HL-60 (cell line): ENCODE measurements at regions not wholly inside any gene's neighbourhood (a gene's known extent, or its start where the extent isn't known, plus 50 kb on each side); places are given as distances from the start of the nearest gene placed in this dataset.

Experiments used
- DNase-seq, 2 experiments: peaks; one replicate each; pipeline ENCODE4 v3.0.0-alpha.2; 2010 to 2020; ENCODE audit warnings: low read depth in 1 of 2, low spot score in 1 of 2
- H3K27ac ChIP-seq: fragments of 250-450 bp; sonication (Bioruptor Pico); replicated peaks from 2 replicates; pipeline ENCODE4 v1.5.1; 2020; ENCODE audit warnings: mild to moderate bottlenecking, moderate library complexity
- H3K27me3 ChIP-seq: fragments of 250-450 bp; sonication (Bioruptor Pico); 2 replicates; pipeline ENCODE4 v1.5.1; 2021; ENCODE audit warnings: mild to moderate bottlenecking, moderate library complexity; ENCODE audit not compliant: insufficient read depth, poor library complexity, severe bottlenecking
- H3K4me3 ChIP-seq: replicated peaks from 2 replicates; pipeline ENCODE4 v1.5.1; 2011; ENCODE audit warnings: mild to moderate bottlenecking, control low read depth, low read length; ENCODE audit not compliant: insufficient read depth
- CTCF ChIP-seq: IDR thresholded peaks from one replicate; pipeline ENCODE4 v1.5.1; 2011; ENCODE audit warnings: low read length, control low read depth, inconsistent platforms; ENCODE audit not compliant: insufficient read depth
- GABPA ChIP-seq: IDR thresholded peaks from 2 replicates; pipeline ENCODE4 v1.6.1; 2012; ENCODE audit warnings: low read depth
- POLR2AphosphoS5 ChIP-seq: IDR thresholded peaks from 2 replicates; pipeline ENCODE4 v1.6.1; 2012; ENCODE audit warnings: low read depth
- REST ChIP-seq: IDR thresholded peaks from 2 replicates; pipeline ENCODE4 v1.6.1; 2012; ENCODE audit warnings: low read depth; ENCODE audit not compliant: insufficient replicate concordance
- SPI1 ChIP-seq: IDR thresholded peaks from 2 replicates; pipeline ENCODE4 v1.6.1; 2012; ENCODE audit warnings: low read depth, mild to moderate bottlenecking, borderline replicate concordance

- no peak for DNase-seq
- Histone ChIP-seq H3K27ac (no peak overlapping the region), H3K4me3 (no peak overlapping the region), H3K27me3 (no peaks in the 10 kb centered on the region)
- TF ChIP-seq REST (no peak), SPI1 (no peak), GABPA (no peak), POLR2AphosphoS5 (no peak), CTCF (no peak)
Observed at GRCh38 chr14:61638595-61639387, 56.5 kb upstream of the HIF1A start.

- no peak for DNase-seq
- TF ChIP-seq REST, result no peak
- no peak for TF ChIP-seq CTCF
- no peak for TF ChIP-seq POLR2AphosphoS5
- TF ChIP-seq GABPA, result no peak
- TF ChIP-seq SPI1, result no peak
- H3K27ac ChIP-seq, result no peak overlapping the region
- H3K4me3 ChIP-seq, result no peak overlapping the region
- no peaks in the 10 kb centered on the region for H3K27me3 ChIP-seq
Observed at GRCh38 chr14:61640158-61641136, 54.9 kb upstream of the HIF1A start.

- DNase-seq, result no peak
- TF ChIP-seq POLR2AphosphoS5 (no peak), GABPA (no peak), CTCF (no peak), REST (no peak), SPI1 (no peak)
- Histone ChIP-seq H3K27ac (no peak overlapping the region), H3K4me3 (no peak overlapping the region), H3K27me3 (no peaks in the 10 kb centered on the region)
Observed at GRCh38 chr14:61641914-61642613, 53.2 kb upstream of the HIF1A start.
